Vagina (tissue), 2 donors: ENCODE measurements at regions not wholly inside any gene's neighbourhood (a gene's known extent, or its start where the extent isn't known, plus 50 kb on each side); places are given as distances from the start of the nearest gene placed in this dataset.

Experiments
- DNase-seq, 2 donors: peaks; one replicate each; pipeline ENCODE4 v3.0.0-alpha.2; 2017; ENCODE audit errors: extremely low spot score in 2 of 2
- H3K27ac ChIP-seq: fragments of 200-600 bp; sonication (generic); one replicate; pipeline ENCODE4 v1.5.1; 2019
- H3K27me3 ChIP-seq: fragments of 200-600 bp; sonication (generic); one replicate; pipeline ENCODE4 v1.5.1; 2019
- H3K36me3 ChIP-seq, 2 donors: fragments of 200-600 bp; sonication (generic); one replicate each; pipeline ENCODE4 v1.5.1; 2017 to 2019
- H3K4me1 ChIP-seq: fragments of 200-600 bp; sonication (generic); one replicate; pipeline ENCODE4 v1.5.1; 2019
- H3K4me3 ChIP-seq, 2 donors: fragments of 200-600 bp; sonication (generic); 1 replicate in 1 of 2; 2 replicates in 1 of 2; pipeline ENCODE4 v1.5.1; 2016 to 2019
- H3K9me3 ChIP-seq: fragments of 200-600 bp; sonication (generic); one replicate; pipeline ENCODE4 v1.5.1; 2019
- POLR2A ChIP-seq, 2 donors: fragments of 450-650 bp; IDR thresholded peaks; one replicate each; pipeline ENCODE4 v1.6.1; 2017; ENCODE audit warnings: antibody characterized with exemption in 2 of 2, mild to moderate bottlenecking in 2 of 2, moderate library complexity in 2 of 2
- POLR2AphosphoS5 ChIP-seq, 2 donors: sonication (generic); formaldehyde crosslinking; IDR thresholded peaks; one replicate each; pipeline ENCODE4 v1.9.0; 2017; ENCODE audit warnings: antibody characterized with exemption in 2 of 2, mild to moderate bottlenecking in 2 of 2, low read depth in 1 of 2; ENCODE audit not compliant: insufficient read depth in 1 of 2
- intact Hi-C: fragments of 100-400 bp; cut with DNase I; formaldehyde crosslinking; loops from one replicate; pipeline ENCODE4 v1.15.1; 2023
- TF ChIP-seq, protein P1 (sequence below), 3 experiments: fragments of 450-650 bp in 2 of 3; fragments of 200-600 bp in 1 of 3; sonication (generic) in 1 of 3; IDR thresholded peaks; one replicate each; pipeline ENCODE4 v1.5.1; 2017 to 2019; ENCODE audit warnings: antibody characterized with exemption in 3 of 3, mild to moderate bottlenecking in 2 of 3, moderate library complexity in 2 of 3

GRCh38 chr15:94135486-94136147 is 95.7 kb upstream of the MCTP2 start:
- no peak for DNase-seq
- H3K27me3 ChIP-seq: no peaks in the 10 kb centered on the region
- no peak overlapping the region for H3K27ac ChIP-seq
- H3K4me1 ChIP-seq: no peaks in the 10 kb centered on the region
- H3K9me3 ChIP-seq: no peaks in the 10 kb centered on the region
- no peak for TF ChIP-seq POLR2AphosphoS5 (IDR thresholded peaks at IDR 0.05; ENCODE audit: insufficient read depth in 1 of 2, low read depth in 1 of 2)
- no peak for TF ChIP-seq POLR2A (IDR thresholded peaks at IDR 0.05)
- TF ChIP-seq, protein P1, sequence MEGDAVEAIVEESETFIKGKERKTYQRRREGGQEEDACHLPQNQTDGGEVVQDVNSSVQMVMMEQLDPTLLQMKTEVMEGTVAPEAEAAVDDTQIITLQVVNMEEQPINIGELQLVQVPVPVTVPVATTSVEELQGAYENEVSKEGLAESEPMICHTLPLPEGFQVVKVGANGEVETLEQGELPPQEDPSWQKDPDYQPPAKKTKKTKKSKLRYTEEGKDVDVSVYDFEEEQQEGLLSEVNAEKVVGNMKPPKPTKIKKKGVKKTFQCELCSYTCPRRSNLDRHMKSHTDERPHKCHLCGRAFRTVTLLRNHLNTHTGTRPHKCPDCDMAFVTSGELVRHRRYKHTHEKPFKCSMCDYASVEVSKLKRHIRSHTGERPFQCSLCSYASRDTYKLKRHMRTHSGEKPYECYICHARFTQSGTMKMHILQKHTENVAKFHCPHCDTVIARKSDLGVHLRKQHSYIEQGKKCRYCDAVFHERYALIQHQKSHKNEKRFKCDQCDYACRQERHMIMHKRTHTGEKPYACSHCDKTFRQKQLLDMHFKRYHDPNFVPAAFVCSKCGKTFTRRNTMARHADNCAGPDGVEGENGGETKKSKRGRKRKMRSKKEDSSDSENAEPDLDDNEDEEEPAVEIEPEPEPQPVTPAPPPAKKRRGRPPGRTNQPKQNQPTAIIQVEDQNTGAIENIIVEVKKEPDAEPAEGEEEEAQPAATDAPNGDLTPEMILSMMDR (IDR thresholded peaks at IDR 0.05): no peak
- intact Hi-C loops: no loop called here
- no peak overlapping the region for H3K4me3 ChIP-seq
- no peaks in the 10 kb centered on the region for H3K36me3 ChIP-seq

GRCh38 chr15:94131875-94132274 is 99.5 kb upstream of the MCTP2 start:
- H3K27me3 ChIP-seq: no peaks in the 10 kb centered on the region
- intact Hi-C loops: no loop called here
- no peaks in the 10 kb centered on the region for H3K36me3 ChIP-seq
- H3K9me3 ChIP-seq: no peaks in the 10 kb centered on the region
- no peak overlapping the region for H3K27ac ChIP-seq
- TF ChIP-seq POLR2A (IDR thresholded peaks at IDR 0.05): no peak
- TF ChIP-seq, protein P1 (IDR thresholded peaks at IDR 0.05): no peak
- no peak for DNase-seq
- H3K4me3 ChIP-seq: no peak overlapping the region
- no peaks in the 10 kb centered on the region for H3K4me1 ChIP-seq

DNA sequence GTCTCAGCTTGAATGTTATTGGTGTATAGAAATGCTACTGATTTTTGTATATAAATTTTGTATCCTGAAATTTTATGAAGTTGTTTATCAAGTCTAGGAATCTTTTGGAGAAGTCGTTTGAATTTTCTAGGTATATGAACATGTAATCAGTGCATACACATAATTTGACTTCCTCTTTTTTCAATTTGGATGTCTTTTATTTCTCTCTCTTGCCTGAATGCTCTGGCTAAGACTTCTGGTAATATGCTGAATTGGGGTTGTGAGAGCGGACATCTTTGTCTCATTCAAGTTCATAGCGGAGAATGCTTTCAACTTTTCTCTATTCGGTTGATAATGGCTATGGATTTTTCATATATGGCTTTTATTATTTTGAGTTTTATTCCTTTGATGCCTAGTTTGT is 100.9 kb upstream of the MCTP2 start:
- no peaks in the 10 kb centered on the region for H3K36me3 ChIP-seq
- H3K4me3 ChIP-seq: no peak overlapping the region
- no peaks in the 10 kb centered on the region for H3K4me1 ChIP-seq
- DNase-seq: no peak
- H3K27ac ChIP-seq: no peak overlapping the region
- no peaks in the 10 kb centered on the region for H3K27me3 ChIP-seq
- no peaks in the 10 kb centered on the region for H3K9me3 ChIP-seq
- TF ChIP-seq POLR2AphosphoS5 (IDR thresholded peaks at IDR 0.05; ENCODE audit: insufficient read depth in 1 of 2, low read depth in 1 of 2) (no peak), POLR2A (IDR thresholded peaks at IDR 0.05) (no peak)
- TF ChIP-seq, protein P1 (IDR thresholded peaks at IDR 0.05): no peak
- intact Hi-C loops: no loop called here

DNA sequence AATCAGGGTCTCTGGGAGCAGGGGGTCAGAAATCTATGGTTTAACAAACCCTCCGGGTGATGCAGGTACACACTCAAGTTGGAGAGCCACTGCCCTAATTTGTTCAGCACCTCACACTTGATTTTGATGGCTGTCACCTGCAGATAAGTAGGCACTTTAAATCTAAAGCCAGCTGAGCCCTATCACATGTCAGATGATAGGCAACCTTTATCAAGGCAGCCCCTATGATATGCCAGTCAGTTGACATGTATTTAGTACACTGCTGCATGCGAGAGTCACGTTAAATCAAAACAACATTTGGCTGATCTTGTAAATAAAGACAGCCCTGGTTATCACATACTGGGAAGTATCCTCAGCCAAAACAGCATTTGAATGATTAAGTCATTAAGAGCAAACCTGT is 104.4 kb upstream of the MCTP2 start:
- Histone ChIP-seq H3K36me3 (no peaks in the 10 kb centered on the region), H3K27me3 (no peaks in the 10 kb centered on the region), H3K27ac (no peak overlapping the region), H3K4me3 (no peak overlapping the region), H3K4me1 (no peaks in the 10 kb centered on the region), H3K9me3 (no peaks in the 10 kb centered on the region)
- no peak for DNase-seq
- TF ChIP-seq, protein P1 (IDR thresholded peaks at IDR 0.05): no peak
- TF ChIP-seq POLR2AphosphoS5 (IDR thresholded peaks at IDR 0.05; ENCODE audit: insufficient read depth in 1 of 2, low read depth in 1 of 2): no peak
- TF ChIP-seq POLR2A (IDR thresholded peaks at IDR 0.05): no peak
- intact Hi-C loops: no loop called here

GRCh38 chr15:94125698-94126097 is 105.7 kb upstream of the MCTP2 start:
- H3K4me1 ChIP-seq: peaks cover 2% of the 10 kb centered on the region
- no peak for TF ChIP-seq POLR2AphosphoS5 (IDR thresholded peaks at IDR 0.05; ENCODE audit: insufficient read depth in 1 of 2, low read depth in 1 of 2)
- no peak for TF ChIP-seq POLR2A (IDR thresholded peaks at IDR 0.05)
- TF ChIP-seq, protein P1 (IDR thresholded peaks at IDR 0.05): no peak
- H3K36me3 ChIP-seq: no peaks in the 10 kb centered on the region
- H3K9me3 ChIP-seq: no peaks in the 10 kb centered on the region
- intact Hi-C loops: no loop called here
- no peak for DNase-seq
- H3K4me3 ChIP-seq: no peak overlapping the region
- no peak overlapping the region for H3K27ac ChIP-seq
- H3K27me3 ChIP-seq: no peaks in the 10 kb centered on the region
